ENCODE measurements at regions not wholly inside any gene's neighbourhood (a gene's known extent, or its start where the extent isn't known, plus 50 kb on each side); places are given as distances from the start of the nearest gene placed in this dataset.
A peak's percentile ranks its signal among the peaks of the same experiment; 100 is the strongest.

DNA sequence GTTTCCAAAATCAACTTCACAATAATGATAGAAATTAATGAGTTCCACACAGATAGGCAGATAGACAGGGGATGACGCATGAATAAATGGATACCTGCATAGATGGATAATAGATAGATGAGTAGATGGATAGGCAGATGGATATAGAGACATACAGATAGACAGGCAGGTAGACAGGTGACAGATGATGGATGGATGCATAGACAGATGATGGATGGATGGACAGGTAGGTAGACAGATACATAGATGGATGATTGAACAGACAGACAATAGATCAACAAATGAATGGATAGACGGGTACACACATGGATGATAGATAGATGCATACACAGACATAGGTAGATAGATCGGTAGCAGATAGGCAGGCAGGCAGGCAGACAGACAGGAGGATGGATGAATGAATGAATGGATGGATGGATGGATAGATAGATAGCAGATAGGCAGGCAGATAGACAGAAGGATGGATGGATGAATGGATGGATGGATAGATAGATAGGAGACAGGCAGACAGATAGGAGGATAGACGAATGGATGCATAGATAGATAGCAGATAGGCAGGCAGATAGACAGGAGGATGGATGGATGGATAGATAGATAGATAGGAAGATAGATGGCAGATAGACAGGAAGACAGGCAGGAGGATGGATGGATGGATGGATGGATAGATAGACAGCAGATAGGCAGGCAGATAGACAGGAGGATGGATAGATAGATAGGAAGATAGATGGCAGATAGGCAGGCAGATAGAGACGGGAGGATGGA, 142.5 kb downstream of the RBFOX3 start:
- Histone ChIP-seq H3K27ac (peak overlapping the region in 1 of 2 experiments; percentile 72; a peak in 4 of 6 replicates), H3K4me1 (peaks cover 29% of the 10 kb centered on the region), H3K4me3 (no peak overlapping the region), H3K9me3 (no peaks in the 10 kb centered on the region), H3K4me2 (no peak overlapping the region)
- DNase-seq (ENCODE audit: low read depth in 1 of 2, low spot score in 1 of 2) = no peak
- ChIA-PET POLR2A (no interaction called here), CTCF (interaction anchor here (2.0 kb wide), 1 partner anchor 10 kb away, joined by 6 read pairs; no protein-coding TSS in a partner anchor)
- 87% methylated on average over 5 of the region's 5 CpGs for WGBS (ENCODE audit: missing lambda C conversion rate)
- peak; percentile 81 for FAIRE-seq
- TF ChIP-seq, protein P1, sequence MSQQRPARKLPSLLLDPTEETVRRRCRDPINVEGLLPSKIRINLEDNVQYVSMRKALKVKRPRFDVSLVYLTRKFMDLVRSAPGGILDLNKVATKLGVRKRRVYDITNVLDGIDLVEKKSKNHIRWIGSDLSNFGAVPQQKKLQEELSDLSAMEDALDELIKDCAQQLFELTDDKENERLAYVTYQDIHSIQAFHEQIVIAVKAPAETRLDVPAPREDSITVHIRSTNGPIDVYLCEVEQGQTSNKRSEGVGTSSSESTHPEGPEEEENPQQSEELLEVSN (IDR thresholded peaks at IDR 0.05; ENCODE audit: borderline replicate concordance, low read depth) = no peak
- no peak for TF ChIP-seq HDAC2 (IDR thresholded peaks at IDR 0.05)
- no peak for TF ChIP-seq MYC (IDR thresholded peaks at IDR 0.05; ENCODE audit: borderline replicate concordance, low read length)
- no peak for TF ChIP-seq RCOR1 (IDR thresholded peaks at IDR 0.05; ENCODE audit: low read depth, low read length)
- no peak for ATAC-seq

DNA sequence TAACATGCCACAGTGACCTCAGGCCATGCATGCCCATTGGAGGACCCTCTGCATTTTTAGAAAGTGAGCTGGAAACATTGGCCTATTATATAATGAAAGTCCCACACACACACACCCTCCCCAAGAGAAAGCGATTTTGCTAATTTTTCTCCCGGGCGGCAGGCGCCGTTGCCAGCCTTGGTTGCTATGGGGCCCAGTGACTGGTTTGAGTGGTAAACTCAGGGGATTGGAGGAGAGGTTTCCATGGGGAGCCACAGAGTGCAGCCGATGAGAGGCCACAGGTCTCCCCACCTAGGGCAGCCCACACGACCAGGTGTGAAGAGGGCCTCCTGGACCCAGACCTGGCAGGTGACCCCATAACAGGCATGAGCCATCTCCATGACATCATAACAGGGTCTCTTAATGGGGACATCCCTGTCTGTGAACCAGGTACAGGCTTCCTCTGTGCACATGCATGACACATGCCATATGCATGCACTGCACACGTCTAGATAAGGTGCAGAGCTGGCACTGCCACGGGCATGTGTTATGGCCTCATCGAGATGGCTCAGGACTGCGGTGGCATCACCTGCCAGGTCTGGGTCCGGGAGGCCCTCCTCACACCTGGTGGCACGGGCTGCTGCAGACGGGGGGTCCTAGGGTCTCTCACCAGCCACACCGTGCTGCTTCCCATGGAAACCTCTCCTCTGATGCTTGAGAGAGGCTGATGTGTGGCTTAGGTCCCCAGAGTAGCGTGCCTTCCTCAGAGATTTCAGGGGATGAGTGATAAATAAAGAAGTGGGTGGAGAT, 144.1 kb downstream of the RBFOX3 start:
- POLR2A ChIA-PET = no interaction called here
- CTCF ChIA-PET = interaction anchor here (1.2 to 1.4 kb wide), 2 partner anchors 19 to 146 kb away, joined by 3 read pairs; no protein-coding TSS in a partner anchor
- no peak for FAIRE-seq
- no peak overlapping the region for H3K4me3 ChIP-seq
- no peak overlapping the region for H3K4me2 ChIP-seq
- no peaks in the 10 kb centered on the region for H3K9me3 ChIP-seq
- peak overlapping the region; percentile 45 to 72; a peak in 5 of 6 replicates for H3K27ac ChIP-seq
- TF ChIP-seq SMC3 (IDR thresholded peaks at IDR 0.05) (no peak), NFE2L2 (conservative IDR thresholded peaks at IDR 0.05; ENCODE audit: low read length) (no peak), TP53 (CRISPR knock-in tag; IDR thresholded peaks at IDR 0.05) (no peak), CEBPB (IDR thresholded peaks at IDR 0.05) (no peak), JUN (IDR thresholded peaks at IDR 0.05) (no peak), ZSCAN20 (CRISPR knock-in tag; IDR thresholded peaks at IDR 0.05) (no peak), FOSB (CRISPR knock-in tag; IDR thresholded peaks at IDR 0.05) (no peak), ZNF302 (CRISPR knock-in tag; IDR thresholded peaks at IDR 0.05) (no peak), ESRRA (IDR thresholded peaks at IDR 0.05; ENCODE audit: borderline replicate concordance, low read length) (no peak), ZC3H11A (IDR thresholded peaks at IDR 0.05) (no peak), EHMT2 (IDR thresholded peaks at IDR 0.05; ENCODE audit: low read depth) (no peak), KDM5A (IDR thresholded peaks at IDR 0.05) (no peak), KDM1A (IDR thresholded peaks at IDR 0.05; ENCODE audit: low read depth) (no peak), CHD2 (IDR thresholded peaks at IDR 0.05; ENCODE audit: low read length, partially characterized antibody) (no peak), SREBF2 (IDR thresholded peaks at IDR 0.05) (no peak), HEYL (CRISPR knock-in tag; IDR thresholded peaks at IDR 0.05) (no peak)
- TF ChIP-seq, protein P2, sequence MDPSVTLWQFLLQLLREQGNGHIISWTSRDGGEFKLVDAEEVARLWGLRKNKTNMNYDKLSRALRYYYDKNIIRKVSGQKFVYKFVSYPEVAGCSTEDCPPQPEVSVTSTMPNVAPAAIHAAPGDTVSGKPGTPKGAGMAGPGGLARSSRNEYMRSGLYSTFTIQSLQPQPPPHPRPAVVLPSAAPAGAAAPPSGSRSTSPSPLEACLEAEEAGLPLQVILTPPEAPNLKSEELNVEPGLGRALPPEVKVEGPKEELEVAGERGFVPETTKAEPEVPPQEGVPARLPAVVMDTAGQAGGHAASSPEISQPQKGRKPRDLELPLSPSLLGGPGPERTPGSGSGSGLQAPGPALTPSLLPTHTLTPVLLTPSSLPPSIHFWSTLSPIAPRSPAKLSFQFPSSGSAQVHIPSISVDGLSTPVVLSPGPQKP (IDR thresholded peaks at IDR 0.05; ENCODE audit: low read depth, low read length) = no peak
- TF ChIP-seq, protein P3, sequence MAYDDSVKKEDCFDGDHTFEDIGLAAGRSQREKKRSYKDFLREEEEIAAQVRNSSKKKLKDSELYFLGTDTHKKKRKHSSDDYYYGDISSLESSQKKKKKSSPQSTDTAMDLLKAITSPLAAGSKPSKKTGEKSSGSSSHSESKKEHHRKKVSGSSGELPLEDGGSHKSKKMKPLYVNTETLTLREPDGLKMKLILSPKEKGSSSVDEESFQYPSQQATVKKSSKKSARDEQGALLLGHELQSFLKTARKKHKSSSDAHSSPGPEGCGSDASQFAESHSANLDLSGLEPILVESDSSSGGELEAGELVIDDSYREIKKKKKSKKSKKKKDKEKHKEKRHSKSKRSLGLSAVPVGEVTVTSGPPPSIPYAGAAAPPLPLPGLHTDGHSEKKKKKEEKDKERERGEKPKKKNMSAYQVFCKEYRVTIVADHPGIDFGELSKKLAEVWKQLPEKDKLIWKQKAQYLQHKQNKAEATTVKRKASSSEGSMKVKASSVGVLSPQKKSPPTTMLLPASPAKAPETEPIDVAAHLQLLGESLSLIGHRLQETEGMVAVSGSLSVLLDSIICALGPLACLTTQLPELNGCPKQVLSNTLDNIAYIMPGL (CRISPR knock-in tag; IDR thresholded peaks at IDR 0.05; ENCODE audit: borderline replicate concordance) = no peak
- TF ChIP-seq, protein P4, sequence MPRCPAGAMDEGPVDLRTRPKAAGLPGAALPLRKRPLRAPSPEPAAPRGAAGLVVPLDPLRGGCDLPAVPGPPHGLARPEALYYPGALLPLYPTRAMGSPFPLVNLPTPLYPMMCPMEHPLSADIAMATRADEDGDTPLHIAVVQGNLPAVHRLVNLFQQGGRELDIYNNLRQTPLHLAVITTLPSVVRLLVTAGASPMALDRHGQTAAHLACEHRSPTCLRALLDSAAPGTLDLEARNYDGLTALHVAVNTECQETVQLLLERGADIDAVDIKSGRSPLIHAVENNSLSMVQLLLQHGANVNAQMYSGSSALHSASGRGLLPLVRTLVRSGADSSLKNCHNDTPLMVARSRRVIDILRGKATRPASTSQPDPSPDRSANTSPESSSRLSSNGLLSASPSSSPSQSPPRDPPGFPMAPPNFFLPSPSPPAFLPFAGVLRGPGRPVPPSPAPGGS (IDR thresholded peaks at IDR 0.05) = no peak
- TF ChIP-seq, protein P5, sequence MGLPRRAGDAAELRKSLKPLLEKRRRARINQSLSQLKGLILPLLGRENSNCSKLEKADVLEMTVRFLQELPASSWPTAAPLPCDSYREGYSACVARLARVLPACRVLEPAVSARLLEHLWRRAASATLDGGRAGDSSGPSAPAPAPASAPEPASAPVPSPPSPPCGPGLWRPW (IDR thresholded peaks at IDR 0.05) = no peak
- DNase-seq (ENCODE audit: low read depth in 1 of 2, low spot score in 1 of 2) = no peak
- ATAC-seq = no peak
- 89% methylated on average over 16 of the region's 16 CpGs for WGBS (ENCODE audit: missing lambda C conversion rate)
- peaks cover 18% of the 10 kb centered on the region for H3K4me1 ChIP-seq

Data from A549 (cell line).